ENCODE measurements at regions not wholly inside any gene's neighbourhood (a gene's known extent, or its start where the extent isn't known, plus 50 kb on each side); places are given as distances from the start of the nearest gene placed in this dataset.

DNA sequence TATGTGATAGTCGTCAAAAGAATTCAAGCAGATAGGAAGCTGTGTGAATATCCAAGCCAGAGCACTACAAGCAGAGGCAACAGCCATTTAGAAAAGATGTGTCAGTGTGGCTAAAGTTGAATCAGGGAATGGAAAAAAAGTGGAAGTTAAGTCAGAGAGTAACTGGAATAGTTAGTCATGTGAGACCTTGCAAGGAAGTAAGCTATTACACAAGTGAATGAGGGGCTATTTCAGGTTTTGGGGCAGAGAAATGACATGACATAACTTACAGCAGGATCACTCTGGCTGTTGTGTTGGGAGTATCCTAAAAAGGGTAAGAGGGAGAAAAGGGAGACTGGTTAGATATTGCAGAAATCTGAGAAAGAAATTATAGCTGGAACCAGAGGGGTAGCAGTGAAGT, 236.6 kb upstream of the PCDH18 start:
- no peak for TF ChIP-seq CTCF (IDR thresholded peaks at IDR 0.05; ENCODE audit: borderline replicate concordance, extremely low read depth, low read length, poor library complexity, severe bottlenecking)
- TF ChIP-seq EZH2 (IDR thresholded peaks at IDR 0.05; ENCODE audit: borderline replicate concordance, low read depth, low read length, severe bottlenecking): no peak
